A549 (cell line): ENCODE measurements at regions not wholly inside any gene's neighbourhood (a gene's known extent, or its start where the extent isn't known, plus 50 kb on each side); places are given as distances from the start of the nearest gene placed in this dataset.

Experiments
- ATAC-seq, 2 experiments: fragments of 200-7000 bp in 1 of 2; fragments of >200 bp in 1 of 2; cut with Nextera tagmentation in 1 of 2; cut with Tn5 transposase in 1 of 2; 3 replicates each; pipeline versions ENCODE4 v1.8.0 to v1.9.1; 2018 to 2020; ENCODE audit warnings: mild to moderate bottlenecking in 1 of 2, moderate library complexity in 1 of 2
- CTCF ChIA-PET: fragments of 300-600 bp; sonication (Branson Sonifier 250); formaldehyde crosslinking; extraction: SDS; loops from one replicate; lab custom pipeline; 2021; ENCODE audit warnings: antibody characterized with exemption, inconsistent platforms; lab: Yijun Ruan, JAX
- POLR2A ChIA-PET: fragments of 350-600 bp; formaldehyde crosslinking; extraction: SDS; loops from one replicate; lab custom pipeline; 2021; ENCODE audit warnings: antibody characterized with exemption, inconsistent platforms; lab: Yijun Ruan, JAX
- DNase-seq, 2 experiments: peaks; one replicate each; pipeline versions ENCODE4 v3.0.0 to v3.0.0-alpha.2; 2011 to 2016; ENCODE audit warnings: low read depth in 1 of 2, low spot score in 1 of 2
- FAIRE-seq: peaks from 2 replicates; lab custom pipeline; 2011; peaks lifted over from hg19 to GRCh38; lab: Jason Lieb, UNC
- H3K27ac ChIP-seq, 2 experiments: fragments of >200 bp; sonication (Bioruptor Twin); formaldehyde crosslinking; 3 replicates each; pipeline ENCODE4 v1.5.1; 2016 to 2017
- H3K4me1 ChIP-seq: fragments of >200 bp; sonication (Bioruptor Twin); formaldehyde crosslinking; 3 replicates; pipeline ENCODE4 v1.6.1; 2016
- H3K4me2 ChIP-seq: fragments of >200 bp; sonication (Bioruptor Twin); formaldehyde crosslinking; 3 replicates; pipeline ENCODE4 v1.6.1; 2016
- H3K4me3 ChIP-seq: fragments of >200 bp; sonication (Bioruptor Twin); formaldehyde crosslinking; 3 replicates; pipeline ENCODE4 v1.5.1; 2016
- H3K9me3 ChIP-seq: fragments of >200 bp; sonication (Bioruptor Twin); formaldehyde crosslinking; 3 replicates; pipeline ENCODE4 v1.6.1; 2016
- CHD2 ChIP-seq: fragments of 150-350 bp; IDR thresholded peaks from 2 replicates; pipeline ENCODE4 v1.6.1; 2014; ENCODE audit warnings: low read length; ENCODE audit not compliant: partially characterized antibody
- CHD4 ChIP-seq: fragments of 200-600 bp; sonication (generic); IDR thresholded peaks from 2 replicates; pipeline ENCODE4 v1.6.1; 2016; ENCODE audit warnings: antibody characterized with exemption, mild to moderate bottlenecking, borderline replicate concordance
- CTCF ChIP-seq: fragments of >200 bp; sonication (Bioruptor Twin); formaldehyde crosslinking; IDR thresholded peaks from 3 replicates; pipeline ENCODE4 v1.5.1; 2016
- EP300 ChIP-seq, 2 experiments: fragments of >200 bp; sonication (Bioruptor Twin); formaldehyde crosslinking; IDR thresholded peaks; 2 replicates in 1 of 2; 3 replicates in 1 of 2; pipeline ENCODE4 v1.6.1; 2016 to 2017
- FOSL2 ChIP-seq, 2 experiments: fragments of 450-650 bp in 1 of 2; fragments of >200 bp in 1 of 2; sonication (Bioruptor Twin) in 1 of 2; formaldehyde crosslinking; IDR thresholded peaks; 2 replicates each; pipeline versions ENCODE4 v1.5.0 to v1.6.1; 2016 to 2020; ENCODE audit warnings: mild to moderate bottlenecking in 1 of 2, moderate library complexity in 1 of 2
- FOXS1 ChIP-seq: fragments of 250-450 bp; sonication (Bioruptor Pico); IDR thresholded peaks from 2 replicates; pipeline ENCODE4 v1.5.0; 2020; ENCODE audit warnings: mild to moderate bottlenecking, moderate library complexity
- HDAC2 ChIP-seq: fragments of 200-600 bp; sonication (generic); IDR thresholded peaks from 2 replicates; pipeline ENCODE4 v1.6.1; 2016
- JUNB ChIP-seq: fragments of >200 bp; sonication (Bioruptor Twin); formaldehyde crosslinking; IDR thresholded peaks from 2 replicates; pipeline ENCODE4 v1.6.1; 2016
- NR3C1 ChIP-seq: fragments of >200 bp; sonication (Bioruptor Twin); formaldehyde crosslinking; IDR thresholded peaks from 3 replicates; pipeline ENCODE4 v1.6.1; 2017
- POLR2AphosphoS2 ChIP-seq: conservative IDR thresholded peaks from 2 replicates; pipeline ENCODE4 v1.6.1; 2012; ENCODE audit warnings: low read length, improper control_type of control experiment, inconsistent platforms
- RAD21 ChIP-seq, 2 experiments: fragments of >200 bp in 1 of 2; sonication (Bioruptor Twin) in 1 of 2; formaldehyde crosslinking in 1 of 2; IDR thresholded peaks in 1 of 2; conservative IDR thresholded peaks in 1 of 2; 2 replicates in 1 of 2; 3 replicates in 1 of 2; pipeline ENCODE4 v1.6.1; 2012 to 2018; ENCODE audit warnings: inconsistent platforms in 1 of 2
- RARB ChIP-seq: fragments of 250-450 bp; sonication (Bioruptor Pico); IDR thresholded peaks from 2 replicates; pipeline ENCODE4 v1.8.0; 2021; ENCODE audit warnings: mild to moderate bottlenecking, moderate library complexity
- RCOR1 ChIP-seq: fragments of 150-350 bp; IDR thresholded peaks from 2 replicates; pipeline ENCODE4 v1.6.1; 2014; ENCODE audit warnings: antibody characterized with exemption, low read length, low read depth
- REST ChIP-seq: fragments of 200-600 bp; sonication (generic); IDR thresholded peaks from 2 replicates; pipeline ENCODE4 v1.6.1; 2016; ENCODE audit warnings: antibody characterized with exemption, mild to moderate bottlenecking, moderate library complexity
- TP53 ChIP-seq: fragments of 250-450 bp; sonication (Bioruptor Pico); IDR thresholded peaks from 2 replicates; pipeline ENCODE4 v1.5.0; 2021; ENCODE audit warnings: mild to moderate bottlenecking, moderate library complexity
- USF2 ChIP-seq: fragments of 450-650 bp; IDR thresholded peaks from 2 replicates; pipeline ENCODE4 v1.6.1; 2014; ENCODE audit warnings: antibody characterized with exemption
- ZSCAN20 ChIP-seq: fragments of 250-450 bp; sonication (Bioruptor Pico); IDR thresholded peaks from 2 replicates; pipeline ENCODE4 v1.8.0; 2022; ENCODE audit warnings: mild to moderate bottlenecking, moderate library complexity
- WGBS: methylation state at CpG from one replicate; pipeline ENCODE4 v1.1.6; 2017; ENCODE audit errors: missing lambda C conversion rate; 5-methylcytosine and 5-hydroxymethylcytosine counted together
- TF ChIP-seq, protein P1 (sequence below): fragments of >200 bp; sonication (Bioruptor Twin); formaldehyde crosslinking; IDR thresholded peaks from 3 replicates; pipeline ENCODE4 v1.6.1; 2016
- TF ChIP-seq, protein P2 (sequence below): fragments of 150-350 bp; IDR thresholded peaks from 2 replicates; pipeline ENCODE4 v1.6.1; 2014; ENCODE audit warnings: low read depth, mild to moderate bottlenecking, low read length
- TF ChIP-seq, protein P3 (sequence below): fragments of 250-450 bp; sonication (Bioruptor Pico); IDR thresholded peaks from 2 replicates; pipeline ENCODE4 v1.5.0; 2020; ENCODE audit warnings: low read depth, mild to moderate bottlenecking, moderate library complexity

GRCh38 chr11:120007144-120007543 is 130.8 kb downstream of the TRIM29 start:
- ChIA-PET CTCF (no interaction called here), POLR2A (no interaction called here)
- WGBS = 9% methylated on average over 4 of the region's 4 CpGs
- no peak for FAIRE-seq
- ATAC-seq = no peak
- Histone ChIP-seq H3K9me3 (no peaks in the 10 kb centered on the region), H3K4me2 (no peak overlapping the region), H3K4me3 (no peak overlapping the region), H3K27ac (no peak overlapping the region), H3K4me1 (no peaks in the 10 kb centered on the region)
- TF ChIP-seq CTCF (no peak), ZSCAN20 (CRISPR knock-in tag) (no peak), REST (no peak), FOSL2 (IDR thresholded peaks at IDR 0.05) (no peak), FOSL2 (CRISPR knock-in tag; IDR thresholded peaks at IDR 0.05) (no peak), RAD21 (conservative IDR thresholded peaks at IDR 0.05 in 1 of 2, IDR thresholded peaks at IDR 0.05 in 1 of 2) (no peak), NR3C1 (no peak), HDAC2 (no peak), RCOR1 (no peak), POLR2AphosphoS2 (no peak), FOXS1 (no peak), RARB (CRISPR knock-in tag) (no peak), USF2 (no peak), TP53 (CRISPR knock-in tag) (no peak), JUNB (no peak)
- TF ChIP-seq, protein P1, sequence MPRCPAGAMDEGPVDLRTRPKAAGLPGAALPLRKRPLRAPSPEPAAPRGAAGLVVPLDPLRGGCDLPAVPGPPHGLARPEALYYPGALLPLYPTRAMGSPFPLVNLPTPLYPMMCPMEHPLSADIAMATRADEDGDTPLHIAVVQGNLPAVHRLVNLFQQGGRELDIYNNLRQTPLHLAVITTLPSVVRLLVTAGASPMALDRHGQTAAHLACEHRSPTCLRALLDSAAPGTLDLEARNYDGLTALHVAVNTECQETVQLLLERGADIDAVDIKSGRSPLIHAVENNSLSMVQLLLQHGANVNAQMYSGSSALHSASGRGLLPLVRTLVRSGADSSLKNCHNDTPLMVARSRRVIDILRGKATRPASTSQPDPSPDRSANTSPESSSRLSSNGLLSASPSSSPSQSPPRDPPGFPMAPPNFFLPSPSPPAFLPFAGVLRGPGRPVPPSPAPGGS = no peak
- TF ChIP-seq, protein P2, sequence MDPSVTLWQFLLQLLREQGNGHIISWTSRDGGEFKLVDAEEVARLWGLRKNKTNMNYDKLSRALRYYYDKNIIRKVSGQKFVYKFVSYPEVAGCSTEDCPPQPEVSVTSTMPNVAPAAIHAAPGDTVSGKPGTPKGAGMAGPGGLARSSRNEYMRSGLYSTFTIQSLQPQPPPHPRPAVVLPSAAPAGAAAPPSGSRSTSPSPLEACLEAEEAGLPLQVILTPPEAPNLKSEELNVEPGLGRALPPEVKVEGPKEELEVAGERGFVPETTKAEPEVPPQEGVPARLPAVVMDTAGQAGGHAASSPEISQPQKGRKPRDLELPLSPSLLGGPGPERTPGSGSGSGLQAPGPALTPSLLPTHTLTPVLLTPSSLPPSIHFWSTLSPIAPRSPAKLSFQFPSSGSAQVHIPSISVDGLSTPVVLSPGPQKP = no peak
- no peak for DNase-seq

- POLR2A ChIA-PET = no interaction called here
Observed at GRCh38 chr11:120004723-120005122, 133.2 kb downstream of the TRIM29 start.

More at GRCh38 chr11:120004723-120005122, 133.2 kb downstream of the TRIM29 start:
- no peak overlapping the region for H3K27ac ChIP-seq
- CTCF ChIA-PET = no interaction called here
- no peak overlapping the region for H3K4me3 ChIP-seq
- DNase-seq (no peak), FAIRE-seq (no peak), ATAC-seq (no peak)
- 39% methylated on average over 4 of the region's 4 CpGs for WGBS
- no peak overlapping the region for H3K4me2 ChIP-seq
- no peaks in the 10 kb centered on the region for H3K9me3 ChIP-seq
- H3K4me1 ChIP-seq = no peaks in the 10 kb centered on the region
- TF ChIP-seq FOSL2 (IDR thresholded peaks at IDR 0.05) = no peak
- no peak for TF ChIP-seq FOSL2 (CRISPR knock-in tag; IDR thresholded peaks at IDR 0.05)
- no peak for TF ChIP-seq CHD4
- no peak for TF ChIP-seq FOXS1
- TF ChIP-seq EP300 (IDR thresholded peaks at IDR 0.05) = no peak
- TF ChIP-seq, protein P3, sequence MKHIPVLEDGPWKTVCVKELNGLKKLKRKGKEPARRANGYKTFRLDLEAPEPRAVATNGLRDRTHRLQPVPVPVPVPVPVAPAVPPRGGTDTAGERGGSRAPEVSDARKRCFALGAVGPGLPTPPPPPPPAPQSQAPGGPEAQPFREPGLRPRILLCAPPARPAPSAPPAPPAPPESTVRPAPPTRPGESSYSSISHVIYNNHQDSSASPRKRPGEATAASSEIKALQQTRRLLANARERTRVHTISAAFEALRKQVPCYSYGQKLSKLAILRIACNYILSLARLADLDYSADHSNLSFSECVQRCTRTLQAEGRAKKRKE (CRISPR knock-in tag) = no peak
- TF ChIP-seq CHD2 = no peak
